ENCODE measurements at regions not wholly inside any gene's neighbourhood (a gene's known extent, or its start where the extent isn't known, plus 50 kb on each side); places are given as distances from the start of the nearest gene placed in this dataset.

- no peak for TF ChIP-seq CTCF (conservative IDR thresholded peaks at IDR 0.05)
- Mint-ChIP-seq H3K4me3 (no peak overlapping the region), H3K36me3 (no peaks in the 10 kb centered on the region), H3K9me3 (no peaks in the 10 kb centered on the region), H3K4me1 (ENCODE audit: unreplicated experiment) (peaks cover 21% of the 10 kb centered on the region), H3K27ac (no peak overlapping the region), H3K27me3 (peaks cover 29% of the 10 kb centered on the region)
- DNase-seq (ENCODE audit: extremely low spot score, unreplicated experiment): no peak
Measured at GRCh38 chr15:92705764-92706163, 50.2 kb upstream of the FAM174B start.

GRCh38 chr15:92706201-92706600 is 50.6 kb upstream of the FAM174B start:
- Mint-ChIP-seq H3K4me1 (ENCODE audit: unreplicated experiment) (peaks cover 21% of the 10 kb centered on the region), H3K4me3 (no peak overlapping the region), H3K27ac (no peak overlapping the region), H3K9me3 (no peaks in the 10 kb centered on the region), H3K36me3 (no peaks in the 10 kb centered on the region), H3K27me3 (peaks cover 29% of the 10 kb centered on the region)
- no peak for DNase-seq (ENCODE audit: extremely low spot score, unreplicated experiment)
- no peak for TF ChIP-seq CTCF (conservative IDR thresholded peaks at IDR 0.05)

- H3K27ac Mint-ChIP-seq: no peak overlapping the region
- peaks cover 37% of the 10 kb centered on the region for H3K27me3 Mint-ChIP-seq
- H3K4me3 Mint-ChIP-seq: no peak overlapping the region
- H3K9me3 Mint-ChIP-seq: no peaks in the 10 kb centered on the region
- DNase-seq (ENCODE audit: extremely low spot score, unreplicated experiment): no peak
- TF ChIP-seq CTCF (conservative IDR thresholded peaks at IDR 0.05): no peak
- H3K36me3 Mint-ChIP-seq: no peaks in the 10 kb centered on the region
- H3K4me1 Mint-ChIP-seq (ENCODE audit: unreplicated experiment): peaks cover 21% of the 10 kb centered on the region
Measured at GRCh38 chr15:92707880-92708551, 52.4 kb upstream of the FAM174B start.

GRCh38 chr15:92708635-92709034 is 53.1 kb upstream of the FAM174B start:
- Mint-ChIP-seq H3K27me3 (peaks cover 40% of the 10 kb centered on the region), H3K9me3 (no peaks in the 10 kb centered on the region), H3K36me3 (no peaks in the 10 kb centered on the region), H3K4me3 (no peak overlapping the region), H3K27ac (peak overlapping the region; percentile 59), H3K4me1 (ENCODE audit: unreplicated experiment) (peaks cover 26% of the 10 kb centered on the region)
- DNase-seq (ENCODE audit: extremely low spot score, unreplicated experiment): no peak
- no peak for TF ChIP-seq CTCF (conservative IDR thresholded peaks at IDR 0.05)

GRCh38 chr15:92709110-92709790 is 53.7 kb upstream of the FAM174B start:
- Mint-ChIP-seq H3K27ac (peak overlapping the region; percentile 59), H3K27me3 (peaks cover 40% of the 10 kb centered on the region), H3K4me3 (peak overlapping the region; percentile 35), H3K4me1 (ENCODE audit: unreplicated experiment) (peaks cover 30% of the 10 kb centered on the region), H3K9me3 (no peaks in the 10 kb centered on the region), H3K36me3 (no peaks in the 10 kb centered on the region)
- no peak for DNase-seq (ENCODE audit: extremely low spot score, unreplicated experiment)
- TF ChIP-seq CTCF (conservative IDR thresholded peaks at IDR 0.05): no peak

Measured in type B pancreatic cell (in vitro differentiated cells).